Adrenal gland (tissue), 5 donors: ENCODE measurements at regions not wholly inside any gene's neighbourhood (a gene's known extent, or its start where the extent isn't known, plus 50 kb on each side); places are given as distances from the start of the nearest gene placed in this dataset.

Experiments used
- POLR2A ChIP-seq, 2 donors: fragments of 450-650 bp; IDR thresholded peaks; one replicate each; pipeline ENCODE4 v1.6.1; 2017; ENCODE audit warnings: antibody characterized with exemption in 2 of 2, mild to moderate bottlenecking in 2 of 2, moderate library complexity in 1 of 2
- TF ChIP-seq, protein P1 (sequence below), 6 experiments: fragments of 450-650 bp in 4 of 6; fragments of 200-600 bp in 2 of 6; sonication (generic) in 1 of 6; IDR thresholded peaks; 1 replicate in 5 of 6; 2 replicates in 1 of 6; pipeline versions ENCODE4 v1.5.1 to v1.8.0; 2016 to 2021; ENCODE audit warnings: antibody characterized with exemption in 6 of 6, mild to moderate bottlenecking in 2 of 6, moderate library complexity in 1 of 6
- donor health status: DM: no; HTN: no; CAD: no.

DNA sequence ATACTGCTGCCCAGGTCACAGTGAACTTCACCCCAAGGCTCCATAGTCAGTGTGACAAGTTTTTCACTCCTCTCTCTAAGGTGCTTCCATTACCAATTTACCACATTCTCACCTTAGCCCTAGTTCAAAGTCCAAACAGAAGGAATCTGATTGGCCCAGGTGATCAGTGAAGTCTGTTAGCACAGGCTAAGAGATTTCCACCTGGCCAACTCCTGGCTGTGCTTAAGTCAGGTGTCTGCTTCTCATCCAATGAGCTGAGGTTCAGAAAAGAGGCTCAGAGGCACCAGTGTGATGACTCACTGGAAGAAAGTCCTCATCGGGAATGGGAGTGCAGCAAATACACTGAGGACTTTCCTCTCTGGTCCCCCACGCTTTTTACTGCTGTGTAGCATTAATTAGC, 164.4 kb upstream of the MGAT5 start:
- TF ChIP-seq POLR2A (IDR thresholded peaks at IDR 0.05) = no peak
- TF ChIP-seq, protein P1, sequence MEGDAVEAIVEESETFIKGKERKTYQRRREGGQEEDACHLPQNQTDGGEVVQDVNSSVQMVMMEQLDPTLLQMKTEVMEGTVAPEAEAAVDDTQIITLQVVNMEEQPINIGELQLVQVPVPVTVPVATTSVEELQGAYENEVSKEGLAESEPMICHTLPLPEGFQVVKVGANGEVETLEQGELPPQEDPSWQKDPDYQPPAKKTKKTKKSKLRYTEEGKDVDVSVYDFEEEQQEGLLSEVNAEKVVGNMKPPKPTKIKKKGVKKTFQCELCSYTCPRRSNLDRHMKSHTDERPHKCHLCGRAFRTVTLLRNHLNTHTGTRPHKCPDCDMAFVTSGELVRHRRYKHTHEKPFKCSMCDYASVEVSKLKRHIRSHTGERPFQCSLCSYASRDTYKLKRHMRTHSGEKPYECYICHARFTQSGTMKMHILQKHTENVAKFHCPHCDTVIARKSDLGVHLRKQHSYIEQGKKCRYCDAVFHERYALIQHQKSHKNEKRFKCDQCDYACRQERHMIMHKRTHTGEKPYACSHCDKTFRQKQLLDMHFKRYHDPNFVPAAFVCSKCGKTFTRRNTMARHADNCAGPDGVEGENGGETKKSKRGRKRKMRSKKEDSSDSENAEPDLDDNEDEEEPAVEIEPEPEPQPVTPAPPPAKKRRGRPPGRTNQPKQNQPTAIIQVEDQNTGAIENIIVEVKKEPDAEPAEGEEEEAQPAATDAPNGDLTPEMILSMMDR (IDR thresholded peaks at IDR 0.05) = no peak
